ENCODE measurements at regions not wholly inside any gene's neighbourhood (a gene's known extent, or its start where the extent isn't known, plus 50 kb on each side); places are given as distances from the start of the nearest gene placed in this dataset.

- no peak for TF ChIP-seq CREB5 (CRISPR knock-in tag; IDR thresholded peaks at IDR 0.05; ENCODE audit: low read depth)
- TF ChIP-seq RARB (CRISPR knock-in tag; IDR thresholded peaks at IDR 0.05), result no peak
- TF ChIP-seq, protein P1, sequence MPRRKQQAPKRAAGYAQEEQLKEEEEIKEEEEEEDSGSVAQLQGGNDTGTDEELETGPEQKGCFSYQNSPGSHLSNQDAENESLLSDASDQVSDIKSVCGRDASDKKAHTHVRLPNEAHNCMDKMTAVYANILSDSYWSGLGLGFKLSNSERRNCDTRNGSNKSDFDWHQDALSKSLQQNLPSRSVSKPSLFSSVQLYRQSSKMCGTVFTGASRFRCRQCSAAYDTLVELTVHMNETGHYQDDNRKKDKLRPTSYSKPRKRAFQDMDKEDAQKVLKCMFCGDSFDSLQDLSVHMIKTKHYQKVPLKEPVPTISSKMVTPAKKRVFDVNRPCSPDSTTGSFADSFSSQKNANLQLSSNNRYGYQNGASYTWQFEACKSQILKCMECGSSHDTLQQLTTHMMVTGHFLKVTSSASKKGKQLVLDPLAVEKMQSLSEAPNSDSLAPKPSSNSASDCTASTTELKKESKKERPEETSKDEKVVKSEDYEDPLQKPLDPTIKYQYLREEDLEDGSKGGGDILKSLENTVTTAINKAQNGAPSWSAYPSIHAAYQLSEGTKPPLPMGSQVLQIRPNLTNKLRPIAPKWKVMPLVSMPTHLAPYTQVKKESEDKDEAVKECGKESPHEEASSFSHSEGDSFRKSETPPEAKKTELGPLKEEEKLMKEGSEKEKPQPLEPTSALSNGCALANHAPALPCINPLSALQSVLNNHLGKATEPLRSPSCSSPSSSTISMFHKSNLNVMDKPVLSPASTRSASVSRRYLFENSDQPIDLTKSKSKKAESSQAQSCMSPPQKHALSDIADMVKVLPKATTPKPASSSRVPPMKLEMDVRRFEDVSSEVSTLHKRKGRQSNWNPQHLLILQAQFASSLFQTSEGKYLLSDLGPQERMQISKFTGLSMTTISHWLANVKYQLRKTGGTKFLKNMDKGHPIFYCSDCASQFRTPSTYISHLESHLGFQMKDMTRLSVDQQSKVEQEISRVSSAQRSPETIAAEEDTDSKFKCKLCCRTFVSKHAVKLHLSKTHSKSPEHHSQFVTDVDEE (CRISPR knock-in tag; IDR thresholded peaks at IDR 0.05), result no peak
- TF ChIP-seq ZC3H10 (CRISPR knock-in tag; IDR thresholded peaks at IDR 0.05), result no peak
- TF ChIP-seq BACH2 (CRISPR knock-in tag; IDR thresholded peaks at IDR 0.05; ENCODE audit: borderline replicate concordance), result no peak
- TF ChIP-seq, protein P2, sequence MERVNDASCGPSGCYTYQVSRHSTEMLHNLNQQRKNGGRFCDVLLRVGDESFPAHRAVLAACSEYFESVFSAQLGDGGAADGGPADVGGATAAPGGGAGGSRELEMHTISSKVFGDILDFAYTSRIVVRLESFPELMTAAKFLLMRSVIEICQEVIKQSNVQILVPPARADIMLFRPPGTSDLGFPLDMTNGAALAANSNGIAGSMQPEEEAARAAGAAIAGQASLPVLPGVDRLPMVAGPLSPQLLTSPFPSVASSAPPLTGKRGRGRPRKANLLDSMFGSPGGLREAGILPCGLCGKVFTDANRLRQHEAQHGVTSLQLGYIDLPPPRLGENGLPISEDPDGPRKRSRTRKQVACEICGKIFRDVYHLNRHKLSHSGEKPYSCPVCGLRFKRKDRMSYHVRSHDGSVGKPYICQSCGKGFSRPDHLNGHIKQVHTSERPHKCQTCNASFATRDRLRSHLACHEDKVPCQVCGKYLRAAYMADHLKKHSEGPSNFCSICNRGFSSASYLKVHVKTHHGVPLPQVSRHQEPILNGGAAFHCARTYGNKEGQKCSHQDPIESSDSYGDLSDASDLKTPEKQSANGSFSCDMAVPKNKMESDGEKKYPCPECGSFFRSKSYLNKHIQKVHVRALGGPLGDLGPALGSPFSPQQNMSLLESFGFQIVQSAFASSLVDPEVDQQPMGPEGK (CRISPR knock-in tag; IDR thresholded peaks at IDR 0.05; ENCODE audit: borderline replicate concordance), result no peak
- no peak for TF ChIP-seq ARNTL (CRISPR knock-in tag; IDR thresholded peaks at IDR 0.05; ENCODE audit: borderline replicate concordance, low read depth)
- no peak for TF ChIP-seq CSRNP3 (CRISPR knock-in tag; IDR thresholded peaks at IDR 0.05)
- TF ChIP-seq ISL1 (CRISPR knock-in tag; IDR thresholded peaks at IDR 0.05), result no peak
- TF ChIP-seq GLIS3 (CRISPR knock-in tag; IDR thresholded peaks at IDR 0.05), result no peak
- no peak for TF ChIP-seq ZFP3 (CRISPR knock-in tag; IDR thresholded peaks at IDR 0.05)
- TF ChIP-seq ESRRG (CRISPR knock-in tag; IDR thresholded peaks at IDR 0.05), result no peak
- TF ChIP-seq OSR1 (CRISPR knock-in tag; IDR thresholded peaks at IDR 0.05), result no peak
Measured at GRCh38 chr17:62871291-62871690, 63.2 kb upstream of the MARCHF10 start.
